ENCODE measurements at regions not wholly inside any gene's neighbourhood (a gene's known extent, or its start where the extent isn't known, plus 50 kb on each side); places are given as distances from the start of the nearest gene placed in this dataset.

DNA sequence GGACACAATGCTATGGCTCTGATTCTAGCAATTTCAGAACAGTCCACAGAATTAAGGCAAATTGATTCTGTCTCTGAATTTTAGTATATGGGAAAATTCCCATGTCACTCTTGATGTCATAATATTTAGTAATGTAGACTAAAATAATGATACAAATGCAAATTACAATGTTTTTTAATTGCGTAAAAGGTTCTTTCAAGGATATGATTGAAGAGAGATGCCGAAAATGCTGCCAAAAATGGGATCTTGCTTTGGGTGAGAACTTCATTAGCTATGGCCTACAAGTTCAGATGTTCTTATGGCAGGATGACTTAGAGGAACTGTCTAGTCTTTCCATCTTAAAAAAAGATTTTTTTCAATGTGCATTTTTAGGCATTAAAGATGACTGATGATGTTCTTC, 170.6 kb downstream of the TMA16 start:
- TF ChIP-seq POLR2AphosphoS5 (IDR thresholded peaks at IDR 0.05; ENCODE audit: low read depth, low read length) (no peak), TBP (IDR thresholded peaks at IDR 0.05; ENCODE audit: low read depth, low read length) (no peak), GTF2F1 (IDR thresholded peaks at IDR 0.05; ENCODE audit: borderline replicate concordance, low read depth, low read length) (no peak), CHD2 (IDR thresholded peaks at IDR 0.05; ENCODE audit: low read length) (no peak), TCF12 (IDR thresholded peaks at IDR 0.05; ENCODE audit: low read depth, low read length) (no peak), CTCF (IDR thresholded peaks at IDR 0.05; ENCODE audit: control extremely low read depth in 1 of 3, insufficient read depth in 1 of 3, low read depth in 1 of 3, low read length in 3 of 3) (no peak), EP300 (IDR thresholded peaks at IDR 0.05; ENCODE audit: borderline replicate concordance in 1 of 2, low read depth in 2 of 2, low read length in 2 of 2) (no peak), EZH2 (IDR thresholded peaks at IDR 0.05; ENCODE audit: low read depth, low read length, severe bottlenecking) (no peak), JUND (IDR thresholded peaks at IDR 0.05; ENCODE audit: low read length) (no peak), JUN (IDR thresholded peaks at IDR 0.05; ENCODE audit: low read depth, low read length) (no peak), POLR2A (IDR thresholded peaks at IDR 0.05; ENCODE audit: control extremely low read depth in 1 of 2, low read depth in 2 of 2, low read length in 2 of 2) (no peak), CREB1 (IDR thresholded peaks at IDR 0.05) (no peak)

All from H1 (cell line).